ENCODE measurements at regions not wholly inside any gene's neighbourhood (a gene's known extent, or its start where the extent isn't known, plus 50 kb on each side); places are given as distances from the start of the nearest gene placed in this dataset.

GRCh38 chr5:36526537-36526936 is 79.9 kb upstream of the SLC1A3 start:
- WGBS, 2 experiments (ENCODE audit: extremely low coverage in 2 of 2, insufficient read length in 1 of 2), result no CpG with 5 or more reads among the region's 5 CpGs
- no peak overlapping the region for H2BK20ac ChIP-seq (ENCODE audit: low read depth, low read length)
- no peak overlapping the region for H4K8ac ChIP-seq (ENCODE audit: low read depth in 2 of 2, low read length in 2 of 2)
- no peaks in the 10 kb centered on the region for H3K4me1 ChIP-seq (ENCODE audit: control insufficient read depth, insufficient read depth, low read length)
- ATAC-seq (ENCODE audit: low read depth), result no peak
- H3K9me3 ChIP-seq (ENCODE audit: control insufficient read depth, insufficient read depth, low read length), result no peaks in the 10 kb centered on the region
- no peak for DNase-seq
- no peaks in the 10 kb centered on the region for H3K36me3 ChIP-seq (ENCODE audit: control insufficient read depth, insufficient read depth, low read length)
- H3K79me1 ChIP-seq (ENCODE audit: low read depth in 1 of 2, low read length in 2 of 2), result no peaks in the 10 kb centered on the region
- no peak for TF ChIP-seq POLR2A (IDR thresholded peaks at IDR 0.05; ENCODE audit: low read depth, low read length)
- no peak for TF ChIP-seq CHD1 (IDR thresholded peaks at IDR 0.05; ENCODE audit: low read depth, low read length)
- no peak for TF ChIP-seq BHLHE40 (IDR thresholded peaks at IDR 0.05; ENCODE audit: low read depth, low read length)
- no peak for TF ChIP-seq NFE2L2 (IDR thresholded peaks at IDR 0.05; ENCODE audit: low read depth, low read length)
- TF ChIP-seq CTCF (conservative IDR thresholded peaks at IDR 0.05; ENCODE audit: low read depth, low read length), result no peak
- TF ChIP-seq ELK1 (IDR thresholded peaks at IDR 0.05; ENCODE audit: borderline replicate concordance, low read depth, low read length), result no peak
- no peak for TF ChIP-seq RAD21 (IDR thresholded peaks at IDR 0.05; ENCODE audit: low read length)
- no peak for TF ChIP-seq RCOR1 (IDR thresholded peaks at IDR 0.05; ENCODE audit: insufficient replicate concordance, low read length)
- no peak for TF ChIP-seq MXI1 (IDR thresholded peaks at IDR 0.05; ENCODE audit: borderline replicate concordance, low read depth, low read length)
- no peak for TF ChIP-seq RFX5 (IDR thresholded peaks at IDR 0.05; ENCODE audit: low read depth, low read length)
- peaks cover 3% of the 10 kb centered on the region; the same call in 1 of the 2 replicates for H3K27me3 ChIP-seq (ENCODE audit: control insufficient read depth, insufficient read depth, low read length)
- no peak overlapping the region for H3K18ac ChIP-seq (ENCODE audit: low read depth, low read length)
- H2BK120ac ChIP-seq (ENCODE audit: low read depth, low read length), result no peak overlapping the region
- no peak overlapping the region for H2BK5ac ChIP-seq (ENCODE audit: low read depth, low read length, poor library complexity, severe bottlenecking)
- no peak overlapping the region for H3K27ac ChIP-seq (ENCODE audit: insufficient read depth, low read length)
- no peak overlapping the region for H3K23ac ChIP-seq (ENCODE audit: low read depth, low read length)
- H3K56ac ChIP-seq (ENCODE audit: extremely low read depth, insufficient read depth, low read length), result no peak overlapping the region
- dilution Hi-C loops (cut with HindIII; ENCODE audit: low sequenced_read_pairs, unreplicated experiment) (no loop called here), in situ Hi-C loops (cut with MboI; ENCODE audit: low sequenced_read_pairs) (no loop called here), intact Hi-C loops (cut with micrococcal nuclease) (no loop called here)
- CTCF ChIA-PET, result interaction anchor here (0.6 kb wide), 1 partner anchor 1047 kb away, joined by 3 read pairs; no protein-coding TSS in a partner anchor
- H2BK15ac ChIP-seq (ENCODE audit: low read depth, low read length), result no peak overlapping the region
- no peak overlapping the region for H4K5ac ChIP-seq (ENCODE audit: low read depth, low read length)
- no TSS peak for BruUV-seq (replicated peaks)
- H3K4me3 ChIP-seq (ENCODE audit: insufficient read depth, low read depth, low read length), result no peak overlapping the region
- no peaks in the 10 kb centered on the region; the same call in 1 of the 2 replicates for H3K9me1 ChIP-seq (ENCODE audit: insufficient read depth, low read length)
- H2AFZ ChIP-seq (replicated peaks; ENCODE audit: low read length, poor library complexity), result no peak overlapping the region
- H3K4ac ChIP-seq (ENCODE audit: low read depth, low read length), result no peak overlapping the region
- no peak overlapping the region for H2AK5ac ChIP-seq (ENCODE audit: low read depth, low read length)
- no peak overlapping the region for H3K9ac ChIP-seq (ENCODE audit: low read depth, low read length)
- H3K14ac ChIP-seq (replicated peaks; ENCODE audit: low read depth, low read length), result no peak overlapping the region
- H2AK9ac ChIP-seq (replicated peaks; ENCODE audit: low read depth, low read length, poor library complexity), result no peak overlapping the region
- H3K4me2 ChIP-seq (ENCODE audit: low read depth, low read length), result no peak overlapping the region
- no peaks in the 10 kb centered on the region for H4K20me1 ChIP-seq (ENCODE audit: insufficient read depth, low read length)
- H4K91ac ChIP-seq (ENCODE audit: insufficient read depth, low read depth, low read length), result no peak overlapping the region
- POLR2A ChIA-PET (ENCODE audit: unreplicated experiment), result no interaction called here

Measured in IMR-90 (cell line).